ENCODE measurements at regions not wholly inside any gene's neighbourhood (a gene's known extent, or its start where the extent isn't known, plus 50 kb on each side); places are given as distances from the start of the nearest gene placed in this dataset.
"Not testable (repeated sequence)": the region's sequence is repeated elsewhere in the genome, so short reads cannot be mapped to it uniquely, and the experiment has no call there.

DNA sequence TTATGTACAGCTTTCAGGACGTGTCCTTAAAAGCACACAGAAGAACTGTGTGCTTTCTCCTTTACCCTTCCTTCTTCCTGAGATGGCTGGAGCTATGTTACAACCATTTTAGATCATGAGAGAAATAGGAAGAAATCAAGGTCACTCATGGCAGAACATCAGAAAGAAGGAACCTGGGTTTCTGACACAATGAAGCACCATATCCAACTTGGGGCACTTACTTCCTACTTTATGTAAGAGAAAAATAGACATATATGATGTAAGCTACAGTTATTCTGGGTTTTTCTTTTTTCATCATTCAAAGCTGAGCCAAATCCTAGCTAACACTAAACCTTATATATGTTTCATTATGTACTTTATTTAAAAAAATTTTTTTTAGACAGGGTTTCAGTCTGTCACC is 79.5 kb downstream of the FAM161A start:
- DNase-seq = no peak

DNA sequence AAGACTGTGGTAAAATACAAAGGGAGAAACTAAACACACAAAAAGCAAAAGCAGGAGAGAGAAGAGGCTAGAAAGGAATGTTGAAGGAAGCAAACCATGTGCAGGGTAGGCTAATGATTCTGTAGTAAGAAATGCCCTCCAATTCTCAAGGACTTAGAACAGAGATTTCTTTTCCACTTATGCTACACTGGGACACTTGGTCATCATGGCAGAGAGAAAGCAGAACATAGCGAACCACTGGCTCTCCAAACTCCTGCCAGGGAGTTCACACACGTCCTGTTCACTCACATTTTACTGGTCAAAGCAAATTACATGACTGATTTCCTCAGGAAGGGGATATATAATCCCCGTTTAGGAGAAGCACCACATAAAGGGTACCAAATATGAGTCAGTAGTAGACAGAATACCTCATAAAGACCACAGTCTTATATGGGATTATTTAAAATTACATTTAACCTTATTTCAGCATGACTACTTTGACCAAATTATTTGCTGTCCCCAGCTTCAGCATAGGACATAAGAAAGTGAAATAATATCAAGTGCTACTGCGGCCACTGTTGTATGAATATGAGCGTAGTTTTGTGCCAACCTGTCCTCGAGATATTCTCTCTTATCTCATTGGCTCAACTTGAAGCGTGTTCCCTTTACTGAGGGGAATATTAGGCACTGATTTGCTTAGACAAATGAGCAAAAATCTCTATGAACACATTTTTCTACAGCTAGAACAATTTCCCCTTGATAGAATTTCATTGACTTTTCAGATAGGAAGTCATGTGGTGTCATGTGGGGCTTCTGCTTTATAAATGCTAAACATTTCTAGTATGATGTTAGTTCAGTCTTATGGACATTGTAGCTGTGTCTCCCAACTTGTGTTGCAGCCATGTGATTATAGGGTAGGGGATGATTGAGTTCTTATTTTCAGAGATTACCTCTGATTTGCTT is 81.7 kb downstream of the FAM161A start:
- DNase-seq = no peak

DNA sequence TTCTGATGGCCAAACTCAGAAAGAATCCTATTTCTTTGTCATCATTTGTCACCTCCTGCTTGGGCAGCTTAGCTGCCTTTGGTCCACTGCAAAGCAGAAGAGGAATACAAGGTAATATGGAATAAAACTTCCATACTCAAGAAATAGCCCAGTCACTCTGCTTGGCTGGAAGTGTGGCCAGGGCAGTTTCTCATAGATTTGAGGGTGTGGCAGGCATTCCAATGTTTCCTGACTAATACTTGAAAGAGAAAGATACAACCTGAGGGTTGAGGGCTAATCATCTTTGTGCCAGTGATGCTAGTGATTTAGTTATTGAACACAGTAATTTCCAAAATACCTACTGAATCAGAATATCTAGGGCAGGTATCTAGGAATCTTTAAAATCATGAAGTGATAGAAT is 83.1 kb downstream of the FAM161A start:
- no peak for DNase-seq

DNA sequence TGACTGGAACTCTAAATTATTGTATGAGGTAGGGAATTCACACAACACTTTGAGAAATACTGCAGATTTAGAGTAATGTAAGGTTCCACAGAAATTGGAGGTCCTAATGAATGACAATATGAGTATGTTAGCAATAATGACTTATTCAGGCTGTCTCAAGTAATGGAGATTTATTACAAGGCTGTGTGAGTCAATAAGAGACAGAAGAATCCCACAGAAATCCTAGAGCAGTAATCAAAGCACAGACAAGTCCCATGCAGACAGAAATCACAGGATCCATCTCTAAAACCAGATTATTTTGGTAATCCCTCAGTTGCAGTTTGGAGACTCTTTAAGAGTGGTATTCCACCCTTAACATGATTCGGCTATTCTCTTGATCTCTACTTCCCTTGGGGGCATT is 83.6 kb downstream of the FAM161A start:
- no peak for DNase-seq

DNA sequence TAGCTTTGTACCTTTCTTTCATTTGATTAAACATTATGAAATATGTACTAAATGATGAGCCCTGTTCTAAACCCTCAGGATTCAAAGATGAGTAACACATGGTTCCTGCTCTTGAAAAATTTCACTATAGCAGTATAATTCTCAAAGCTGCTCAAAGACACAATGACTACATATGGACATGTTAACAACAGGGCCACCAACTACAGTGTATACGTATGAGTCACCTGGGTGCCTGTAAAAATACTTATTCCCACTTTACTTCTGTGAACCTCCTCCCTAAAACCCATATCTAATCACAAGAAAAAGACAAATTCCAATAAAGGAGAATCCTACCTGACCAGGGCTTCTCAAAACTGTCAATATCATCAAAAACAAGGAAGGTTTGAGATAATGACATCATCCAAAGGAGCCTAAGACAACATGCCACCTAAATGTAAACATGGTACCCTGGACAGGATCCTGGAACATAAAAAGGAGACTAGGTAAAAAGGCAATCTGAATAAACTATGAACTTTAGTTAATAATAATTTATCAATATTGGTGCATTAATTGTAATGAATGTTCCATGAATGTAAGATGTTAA is 84.7 kb downstream of the FAM161A start:
- DNase-seq = no peak

DNA sequence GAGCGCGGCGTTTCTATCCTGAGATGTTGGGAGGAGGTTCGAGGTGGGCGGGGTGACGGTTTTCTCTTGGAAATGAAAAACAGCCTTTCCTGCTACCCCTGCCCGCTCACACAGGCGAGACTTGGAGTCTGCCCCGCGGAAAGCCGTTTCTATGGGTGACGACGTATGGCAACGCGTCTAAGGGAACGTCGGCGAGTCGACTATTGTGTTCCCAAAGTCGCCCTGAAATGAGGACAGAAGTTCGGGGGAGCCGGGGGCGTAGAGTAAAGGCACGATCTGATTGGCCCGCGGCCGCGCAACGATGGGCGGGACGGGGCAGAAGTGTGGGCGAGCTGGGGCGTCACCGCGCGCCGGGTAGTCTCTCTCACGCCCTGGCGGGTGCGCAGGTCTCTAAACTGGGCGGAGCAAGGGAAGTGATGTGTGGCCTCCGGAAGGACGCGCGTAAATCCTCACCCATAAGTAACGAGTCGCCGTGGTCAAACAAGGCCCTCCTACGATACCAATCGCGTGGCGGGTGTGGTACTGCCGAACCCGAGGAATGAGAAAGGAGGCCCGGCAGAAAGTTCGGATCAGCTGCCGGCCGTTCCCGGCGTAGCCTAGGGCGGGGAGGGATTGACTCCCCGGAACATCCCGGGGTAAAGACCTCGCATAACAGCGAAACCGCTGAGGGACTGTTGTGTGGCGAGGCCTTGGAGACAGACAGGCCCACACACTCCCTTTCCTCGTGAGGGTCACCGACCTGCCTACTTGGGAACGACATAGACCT is 89.6 kb downstream of the FAM161A start:
- DNase-seq = peak; percentile 97

DNA sequence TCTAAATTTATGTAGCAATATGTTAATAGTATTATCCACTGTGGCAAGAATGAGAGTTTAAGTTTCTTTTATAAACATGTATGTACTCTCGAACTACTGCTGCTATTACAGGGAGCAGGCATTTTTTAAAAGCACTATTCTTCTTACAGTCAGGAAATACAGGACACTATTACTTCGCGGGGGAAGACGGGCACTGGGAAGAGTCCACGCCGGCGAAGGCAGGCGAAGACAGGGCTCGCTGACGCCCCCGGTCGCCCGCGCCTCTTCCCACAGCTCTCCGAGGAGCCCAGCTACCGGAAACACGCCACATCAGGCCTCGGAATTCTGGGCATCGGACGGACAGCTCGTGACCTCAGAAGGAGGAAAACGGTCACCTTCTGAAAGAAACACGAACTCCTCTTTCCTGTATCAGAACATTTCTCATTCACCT is 90.2 kb downstream of the FAM161A start:
- peak; percentile 85 for DNase-seq

DNA sequence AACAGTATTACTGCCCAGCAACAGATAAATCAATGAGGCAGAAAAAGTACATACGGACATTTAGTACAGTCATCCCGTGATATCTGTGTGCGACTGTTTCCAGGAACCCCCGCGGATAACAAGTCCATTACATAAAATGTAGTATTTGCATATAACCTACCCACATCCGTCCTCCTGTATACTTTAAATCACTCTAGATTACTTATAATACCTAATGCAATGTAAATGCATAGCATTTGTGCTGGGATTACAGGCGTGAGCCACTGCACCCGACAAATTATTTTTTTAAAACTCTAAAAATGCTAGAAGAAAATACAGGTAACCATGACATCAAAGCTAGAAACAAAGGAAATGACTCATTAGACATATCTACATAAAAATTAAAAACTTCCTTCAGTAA is 91.6 kb downstream of the FAM161A start:
- DNase-seq = no peak

DNA sequence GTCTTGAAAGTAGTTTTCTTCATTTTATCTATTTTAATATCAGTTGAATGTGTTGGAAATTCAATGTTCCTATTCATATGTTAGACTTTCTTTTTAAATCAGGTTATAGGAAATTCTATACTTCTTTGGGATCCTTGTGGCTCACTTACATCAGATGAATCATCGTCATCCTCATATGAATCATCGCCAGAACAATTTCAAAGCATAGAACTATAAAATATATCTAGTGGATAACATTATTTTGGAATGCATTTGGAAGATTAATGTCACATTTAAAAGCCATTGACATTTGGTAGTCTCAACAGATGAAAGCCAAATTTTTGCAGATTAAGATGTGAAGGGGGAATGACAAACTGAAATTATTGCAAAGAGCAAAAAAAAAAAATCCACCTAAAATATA is 94.1 kb downstream of the FAM161A start:
- DNase-seq = no peak

DNA sequence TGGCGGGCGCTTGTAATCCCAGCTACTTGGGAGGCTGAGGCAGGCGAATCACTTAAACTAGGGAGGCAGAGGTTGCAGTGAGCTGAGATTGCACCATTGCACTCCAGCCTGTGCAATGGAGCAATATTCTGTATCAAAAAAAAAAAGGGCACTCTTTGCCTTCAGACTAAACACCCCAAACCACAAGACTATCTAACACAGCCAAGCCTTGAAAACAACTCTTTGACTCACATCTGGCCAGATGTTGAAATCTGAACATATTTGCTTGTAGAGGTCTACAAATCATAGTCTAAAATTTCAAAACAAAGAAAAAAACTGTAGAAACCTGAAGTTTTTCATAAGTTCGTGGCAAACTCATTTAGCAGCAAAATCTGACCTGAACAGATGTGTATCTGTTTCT is 94.9 kb downstream of the FAM161A start:
- no peak for DNase-seq

DNA sequence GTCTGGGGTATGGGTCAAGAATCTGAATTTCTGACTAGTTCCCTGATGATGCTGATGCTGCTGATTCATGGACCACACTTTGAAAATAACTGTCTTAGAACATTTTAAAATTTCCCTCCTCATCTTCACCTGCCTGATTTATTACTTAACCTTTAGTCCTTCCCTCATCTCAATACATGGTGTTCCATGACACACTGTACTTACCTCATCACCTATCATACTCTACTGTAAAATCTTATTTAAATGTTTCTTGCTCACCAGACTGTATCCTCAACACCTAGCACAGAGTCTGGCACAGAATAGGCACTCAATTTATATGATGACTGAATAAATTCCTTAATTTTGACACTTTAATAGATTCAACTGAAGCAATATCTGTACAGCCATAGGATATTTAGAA is 95.7 kb downstream of the FAM161A start:
- DNase-seq = no peak

DNA sequence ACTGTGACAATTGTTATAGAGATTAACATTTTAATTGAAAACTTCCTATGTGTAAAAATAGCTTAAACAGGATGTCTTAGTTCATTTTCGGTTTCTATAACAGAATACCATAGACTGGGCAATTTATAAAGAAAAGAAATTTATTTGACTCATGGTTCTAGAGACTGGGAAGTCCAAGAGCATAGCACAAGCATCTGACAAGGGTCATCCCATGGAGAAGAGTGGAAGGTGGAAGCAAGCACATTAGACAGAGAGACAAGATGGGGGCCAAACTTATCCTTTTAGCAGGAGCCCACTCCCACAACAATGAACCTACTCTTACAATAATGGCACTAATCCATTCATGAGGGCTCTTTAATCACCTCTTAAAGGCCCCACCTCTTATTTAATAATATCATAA is 100.3 kb downstream of the FAM161A start:
- no peak for DNase-seq

DNA sequence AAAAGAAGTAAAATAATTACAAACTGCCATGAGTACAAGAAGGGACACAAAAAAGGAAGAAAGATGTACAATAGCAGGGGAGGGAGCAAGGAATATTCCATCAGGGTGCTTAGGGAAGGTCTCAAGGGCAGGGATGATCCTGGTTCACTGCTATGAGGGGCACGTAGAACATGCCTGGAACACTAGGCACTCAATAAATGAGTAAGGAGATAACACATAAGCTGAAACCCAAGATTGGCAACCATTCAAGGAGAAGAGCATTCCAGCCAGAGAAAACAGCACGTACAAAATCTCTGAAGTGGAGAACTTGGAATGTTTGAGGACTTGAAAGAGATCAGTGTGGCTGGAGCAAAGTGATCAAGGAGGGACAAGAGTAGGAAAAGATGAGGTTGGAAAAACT is 103.2 kb downstream of the FAM161A start:
- DNase-seq = no peak

DNA sequence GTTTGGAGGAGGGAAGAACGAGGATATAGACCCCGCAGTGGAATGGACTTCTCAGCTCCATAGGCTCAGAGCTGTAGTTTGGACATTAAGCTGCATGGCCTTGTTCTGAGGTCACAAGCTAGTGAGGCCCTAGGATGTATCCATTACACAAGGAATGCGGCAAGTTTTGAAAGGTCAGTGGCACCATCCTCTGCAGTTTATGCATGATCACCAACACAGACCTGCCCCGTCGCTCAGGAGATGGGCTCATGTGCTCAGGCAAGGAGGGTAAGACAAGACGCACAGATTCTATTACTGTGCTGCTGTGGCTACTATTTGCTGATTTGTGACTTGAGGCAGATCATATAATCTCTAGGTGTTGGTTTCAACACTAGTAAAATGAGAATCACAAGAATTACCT is 110.9 kb downstream of the FAM161A start:
- no peak for DNase-seq

DNA sequence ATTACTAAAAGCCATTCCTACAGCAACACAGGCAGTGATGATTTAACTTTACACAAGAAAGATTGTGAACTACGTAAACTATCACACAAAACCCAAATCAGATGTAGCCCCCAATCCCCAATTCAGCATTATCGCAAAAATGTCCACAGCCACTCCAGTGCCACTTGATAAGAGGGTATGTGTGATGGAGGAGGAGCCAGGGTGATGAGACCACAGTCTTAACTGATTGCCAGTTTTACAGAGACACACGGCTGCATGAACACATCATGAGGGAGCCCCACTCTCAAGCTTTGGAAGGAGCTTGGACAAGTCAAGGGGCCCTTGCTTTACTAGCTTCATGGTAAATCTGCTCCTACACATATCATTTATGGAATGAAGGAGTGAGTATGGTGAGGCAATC is 116.0 kb downstream of the FAM161A start:
- no peak for DNase-seq

DNA sequence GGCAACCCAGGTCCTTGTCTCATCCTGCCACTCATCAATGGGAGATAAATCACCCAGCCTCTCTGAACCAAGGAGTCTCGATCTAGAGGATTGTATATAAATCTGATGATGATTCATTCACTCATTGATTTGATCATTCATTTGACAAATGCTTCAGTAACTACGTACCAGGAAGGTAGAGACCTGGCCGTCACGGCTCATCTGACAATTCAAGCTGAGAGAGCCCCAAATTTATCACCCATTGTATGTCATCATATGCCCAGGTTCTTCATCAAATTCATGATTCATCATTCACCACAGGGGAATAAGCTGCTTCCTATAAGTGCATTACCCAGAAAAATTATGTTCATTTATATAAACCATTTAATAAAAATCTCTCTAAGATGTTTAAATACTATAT is 116.9 kb downstream of the FAM161A start:
- DNase-seq = no peak

DNA sequence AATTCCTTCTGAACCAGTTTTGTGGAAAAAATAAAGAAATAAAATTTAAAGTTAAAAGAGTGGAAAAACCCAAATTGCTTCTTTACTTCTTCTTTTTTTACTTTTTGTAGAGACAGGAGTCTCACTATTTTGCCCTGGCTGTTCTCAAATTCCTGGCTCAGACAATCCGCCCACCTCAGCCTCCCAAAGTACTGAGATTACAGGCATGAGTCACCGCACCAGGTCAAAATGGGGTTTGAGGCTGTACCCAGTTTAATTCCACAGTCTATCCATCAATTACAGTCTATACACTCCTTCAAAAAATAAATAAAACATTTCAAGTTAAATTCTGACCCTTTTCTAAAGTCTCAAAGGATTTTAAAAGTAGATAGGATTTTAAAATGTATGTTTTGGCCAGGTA is 120.3 kb downstream of the FAM161A start:
- DNase-seq = no peak

DNA sequence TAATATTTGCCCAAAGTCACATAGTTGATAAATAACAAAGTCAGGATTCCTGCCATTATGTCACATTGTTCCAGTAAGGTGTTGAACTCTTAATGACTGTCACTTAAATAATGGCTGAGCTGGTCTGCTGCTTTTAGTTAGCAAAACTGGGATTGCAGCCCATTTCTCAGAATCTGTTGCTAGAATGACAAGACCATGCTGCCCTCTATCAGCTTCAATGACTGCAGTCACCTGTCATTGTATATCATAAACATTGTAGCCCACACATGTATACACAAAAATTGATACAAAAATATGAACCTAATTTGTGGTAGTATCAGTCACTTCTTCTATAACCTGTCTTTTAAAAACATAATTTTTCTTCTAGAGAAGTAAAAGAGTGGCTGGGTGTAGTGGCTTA is 121.1 kb downstream of the FAM161A start:
- DNase-seq = no peak

DNA sequence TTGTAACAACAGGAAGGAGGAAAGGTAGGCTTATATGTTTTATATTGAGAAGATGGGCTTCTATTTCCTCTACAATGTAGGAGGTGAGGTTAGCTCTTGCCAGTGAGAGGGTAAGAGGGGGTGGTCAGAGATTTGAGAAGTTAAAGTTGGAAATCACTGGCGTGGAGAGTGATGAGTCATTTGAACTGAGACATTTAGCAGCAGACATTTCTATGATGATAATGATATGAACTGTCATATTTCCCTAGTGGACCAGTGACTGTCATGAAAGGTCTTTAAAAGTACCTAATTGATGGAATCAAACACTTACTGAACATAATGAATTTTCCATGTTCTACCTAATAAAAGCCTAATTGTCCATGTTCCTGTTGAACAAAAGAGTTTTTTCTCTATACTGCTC is 126.1 kb downstream of the FAM161A start:
- no peak for DNase-seq

DNA sequence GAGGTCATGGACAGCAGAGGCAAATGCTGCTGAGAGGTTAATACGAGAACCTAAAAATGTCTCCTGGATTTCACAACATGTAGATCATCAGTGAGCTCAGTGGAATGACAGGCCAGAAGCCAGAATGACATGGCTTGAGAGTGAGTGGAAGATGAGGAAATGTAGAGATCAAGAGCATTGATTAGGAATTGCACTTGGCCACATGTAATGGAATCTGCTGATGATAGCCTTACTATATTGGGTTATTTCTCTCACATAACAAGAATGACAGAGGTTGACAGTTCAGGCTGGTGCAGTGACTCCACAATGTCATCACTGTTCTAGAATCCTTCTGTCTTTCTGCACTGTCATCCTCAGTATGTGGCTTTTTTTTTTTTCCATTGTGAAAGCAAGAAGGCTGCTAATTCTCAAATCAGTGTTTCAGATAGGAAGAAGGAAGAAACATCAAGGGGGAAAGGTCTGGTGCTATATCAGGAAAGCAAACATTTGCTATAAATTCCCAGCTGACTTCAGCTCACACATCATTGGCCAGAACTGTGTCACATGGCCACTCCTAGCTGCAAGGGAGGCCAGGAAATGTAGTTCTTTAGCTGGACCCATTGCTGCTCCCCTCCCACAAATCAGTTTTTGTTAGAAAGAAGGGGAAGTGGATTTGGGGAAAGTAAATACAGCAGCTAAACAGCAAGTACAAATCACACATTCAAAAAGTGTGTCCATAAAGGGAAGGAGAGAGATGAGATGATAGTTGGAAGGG is 127.2 kb downstream of the FAM161A start:
- no peak for DNase-seq

DNA sequence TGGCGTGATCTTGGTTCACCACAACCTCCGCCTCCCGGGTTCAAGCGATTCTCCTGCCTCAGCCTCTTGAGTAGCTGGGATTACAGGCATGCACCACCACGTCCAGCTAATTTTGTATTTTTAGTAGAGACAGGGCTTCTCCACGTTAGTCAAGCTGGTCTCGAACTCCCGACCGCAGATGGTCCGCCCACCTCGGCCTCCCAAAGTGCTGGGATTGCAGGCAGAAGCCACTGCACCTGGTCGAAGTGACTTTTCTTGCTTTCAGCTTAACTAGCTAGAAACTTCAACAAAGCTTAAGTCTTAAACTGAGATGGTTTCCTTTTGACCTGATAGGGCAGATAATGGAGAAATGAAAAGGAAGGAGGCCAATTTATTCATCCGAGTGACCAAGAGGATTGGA is 130.5 kb downstream of the FAM161A start:
- not testable (repeated sequence) for DNase-seq

DNA sequence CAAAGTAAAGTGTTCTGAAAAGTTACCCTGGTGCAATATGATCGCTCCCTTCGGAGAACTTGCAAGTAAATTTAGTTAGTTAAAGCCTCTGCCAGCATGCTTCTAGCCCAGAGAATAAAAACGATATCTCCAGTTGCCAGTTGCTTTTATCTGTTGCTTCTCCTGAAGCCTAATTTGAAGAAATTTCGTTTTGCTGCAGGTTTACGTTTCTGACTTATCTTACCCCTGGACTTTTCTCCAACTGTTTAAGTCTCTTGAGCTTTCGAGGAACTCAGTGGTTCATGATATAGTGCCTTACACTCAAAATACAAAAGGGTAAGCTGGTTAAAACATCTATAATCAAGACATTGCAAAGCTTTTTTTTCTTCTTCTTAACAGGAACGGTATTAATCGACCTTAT is 131.1 kb downstream of the FAM161A start:
- no peak for DNase-seq

DNA sequence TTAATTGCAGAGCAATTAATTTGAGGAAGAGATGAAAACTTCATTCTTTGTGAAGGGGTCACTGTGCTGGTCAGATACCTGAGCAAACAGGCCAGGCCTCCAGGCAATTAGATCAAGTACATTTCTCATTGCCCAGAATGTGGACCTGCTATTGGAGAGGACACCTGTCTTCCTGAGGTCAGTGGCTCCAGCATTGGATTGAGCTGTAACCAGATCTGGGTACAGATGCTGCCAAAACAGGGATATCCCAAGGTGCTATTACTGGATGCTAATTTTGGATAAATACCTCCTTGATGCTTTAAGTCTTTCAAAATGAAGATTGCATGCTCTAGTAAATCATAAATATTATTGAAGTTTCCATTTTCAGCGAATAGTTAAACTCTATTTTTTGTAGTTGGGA is 131.5 kb downstream of the FAM161A start:
- no peak for DNase-seq
